PC-3 (cell line): ENCODE measurements at regions not wholly inside any gene's neighbourhood (a gene's known extent, or its start where the extent isn't known, plus 50 kb on each side); places are given as distances from the start of the nearest gene placed in this dataset.

ENCODE experiments used
- ATAC-seq: fragments of 200-7000 bp; cut with Tn5 transposase; 2 replicates; pipeline ENCODE4 v1.9.1; 2020; ENCODE audit warnings: mild to moderate bottlenecking, moderate library complexity
- BruUV-seq: library from RNA; stranded (reverse); fragments of 400-500 nt; replicated peaks from 2 replicates; lab custom pipeline; 2021; lab: Mats Ljungman, UMichigan
- CTCF ChIA-PET: fragments of 300-600 bp; sonication (Branson Sonifier 250); formaldehyde crosslinking; loops from one replicate; lab custom pipeline; 2022; ENCODE audit warnings: antibody characterized with exemption; lab: Charles Lee
- POLR2A ChIA-PET: fragments of 300-600 bp; sonication (Branson Sonifier 250); formaldehyde crosslinking; loops from one replicate; lab custom pipeline; 2022; ENCODE audit warnings: antibody characterized with exemption; ENCODE audit not compliant: unreplicated experiment; lab: Charles Lee
- DNase-seq: peaks from one replicate; pipeline ENCODE4 v3.0.0-alpha.2; 2015
- H2AFZ ChIP-seq: fragments of 300-600 bp; sonication (generic); 2 replicates; pipeline ENCODE4 v1.6.0; 2016; ENCODE audit warnings: antibody characterized with exemption, low read length
- H3F3A ChIP-seq: fragments of 300-600 bp; sonication (generic); one replicate; pipeline ENCODE4 v1.6.0; 2017; ENCODE audit warnings: antibody characterized with exemption, low read length, control low read depth, mild to moderate bottlenecking; ENCODE audit not compliant: unreplicated experiment
- H3K27ac ChIP-seq: fragments of 300-600 bp; sonication (generic); 2 replicates; pipeline ENCODE4 v1.5.1; 2016; ENCODE audit warnings: mild to moderate bottlenecking, low read length
- H3K27me3 ChIP-seq: fragments of 300-600 bp; sonication (generic); 2 replicates; pipeline ENCODE4 v1.6.1; 2016; ENCODE audit warnings: low read length, mixed read lengths
- H3K36me3 ChIP-seq: fragments of 300-600 bp; sonication (generic); 2 replicates; pipeline ENCODE4 v1.6.1; 2016; ENCODE audit warnings: low read depth, mixed run types, low read length, mixed read lengths
- H3K4me1 ChIP-seq: fragments of 300-600 bp; sonication (generic); 2 replicates; pipeline ENCODE4 v1.5.1; 2016; ENCODE audit warnings: low read length; ENCODE audit not compliant: insufficient read depth
- H3K4me2 ChIP-seq: fragments of 300-600 bp; sonication (generic); 2 replicates; pipeline ENCODE4 v1.6.0; 2016; ENCODE audit warnings: low read length
- H3K4me3 ChIP-seq: fragments of 300-600 bp; sonication (generic); 2 replicates; pipeline ENCODE4 v1.5.1; 2016; ENCODE audit warnings: mild to moderate bottlenecking, low read length, mixed read lengths
- H3K79me2 ChIP-seq: fragments of 300-600 bp; sonication (generic); 2 replicates; pipeline ENCODE4 v1.6.1; 2017; ENCODE audit warnings: low read length, mixed read lengths
- H3K9ac ChIP-seq: fragments of 300-600 bp; sonication (generic); 2 replicates; pipeline ENCODE4 v1.6.0; 2016; ENCODE audit warnings: mild to moderate bottlenecking, low read length
- H3K9me2 ChIP-seq: fragments of 300-600 bp; sonication (generic); replicated peaks from 2 replicates; pipeline ENCODE4 v1.6.1; 2016; ENCODE audit warnings: mixed run types, low read length, mixed read lengths
- H3K9me3 ChIP-seq: fragments of 300-600 bp; sonication (generic); 2 replicates; pipeline ENCODE4 v1.6.1; 2016; ENCODE audit warnings: low read length, mixed read lengths
- H4K20me1 ChIP-seq: fragments of 300-600 bp; sonication (generic); 2 replicates; pipeline ENCODE4 v1.6.1; 2016; ENCODE audit warnings: low read length, mixed read lengths
- CTCF ChIP-seq: fragments of 300-600 bp; sonication (generic); conservative IDR thresholded peaks from 2 replicates; pipeline ENCODE4 v1.5.1; 2017; ENCODE audit warnings: antibody characterized with exemption, low read depth, mild to moderate bottlenecking, low read length
- EZH2 ChIP-seq: fragments of 300-600 bp; sonication (generic); IDR thresholded peaks from one replicate; pipeline ENCODE4 v1.6.1; 2017; ENCODE audit warnings: antibody characterized with exemption, mild to moderate bottlenecking, low read length; ENCODE audit not compliant: unreplicated experiment
- EZH2phosphoT487 ChIP-seq: fragments of 300-600 bp; sonication (generic); IDR thresholded peaks from 2 replicates; pipeline ENCODE4 v1.6.1; 2018; ENCODE audit warnings: mild to moderate bottlenecking, antibody characterized with exemption, low read length, borderline replicate concordance
- intact Hi-C: fragments of 100-400 bp; cut with micrococcal nuclease; formaldehyde crosslinking; loops from 2 replicates; pipeline ENCODE4 v1.9.0; 2023

GRCh38 chr19:32104850-32105235 is 240.6 kb upstream of the ZNF507 start:
- ChIA-PET CTCF (no interaction called here), POLR2A (no interaction called here)
- H3K4me1 ChIP-seq: no peaks in the 10 kb centered on the region
- H2AFZ ChIP-seq: no peak overlapping the region
- no peak for DNase-seq
- no peaks in the 10 kb centered on the region for H3K9me2 ChIP-seq
- intact Hi-C loops: no loop called here
- H3K9ac ChIP-seq: no peak overlapping the region
- no peaks in the 10 kb centered on the region; the same call in none of the 2 replicates for H3K27me3 ChIP-seq
- ATAC-seq: no peak
- TF ChIP-seq EZH2: no peak
- no peak for TF ChIP-seq EZH2phosphoT487
- TF ChIP-seq CTCF: no peak
- H3K79me2 ChIP-seq: no peaks in the 10 kb centered on the region
- BruUV-seq: no TSS peak
- no peaks in the 10 kb centered on the region for H4K20me1 ChIP-seq
- H3K27ac ChIP-seq: no peak overlapping the region
- no peaks in the 10 kb centered on the region for H3K9me3 ChIP-seq
- H3F3A ChIP-seq: no peaks in the 10 kb centered on the region
- H3K4me3 ChIP-seq: no peak overlapping the region
- H3K4me2 ChIP-seq: no peak overlapping the region
- H3K36me3 ChIP-seq: no peaks in the 10 kb centered on the region

- Histone ChIP-seq H3F3A (no peaks in the 10 kb centered on the region), H3K27me3 (no peaks in the 10 kb centered on the region; the same call in none of the 2 replicates), H4K20me1 (no peaks in the 10 kb centered on the region), H3K4me2 (no peak overlapping the region), H3K27ac (no peak overlapping the region), H3K4me1 (no peaks in the 10 kb centered on the region), H3K36me3 (no peaks in the 10 kb centered on the region), H3K9ac (no peak overlapping the region), H3K9me2 (no peaks in the 10 kb centered on the region), H2AFZ (no peak overlapping the region), H3K9me3 (no peaks in the 10 kb centered on the region), H3K79me2 (no peaks in the 10 kb centered on the region), H3K4me3 (no peak overlapping the region)
- intact Hi-C loops: no loop called here
- CTCF ChIA-PET: no interaction called here
- no TSS peak for BruUV-seq
- no peak for TF ChIP-seq EZH2
- no peak for TF ChIP-seq EZH2phosphoT487
- TF ChIP-seq CTCF: no peak
- POLR2A ChIA-PET: no interaction called here
- no peak for DNase-seq
- ATAC-seq: no peak
These were observed 239.7 kb upstream of the ZNF507 start for GRCh38 chr19:32105527-32106310.

GRCh38 chr19:32122258-32122657 is 223.2 kb upstream of the ZNF507 start:
- ATAC-seq (no peak), DNase-seq (no peak)
- Histone ChIP-seq H3K27me3 (no peaks in the 10 kb centered on the region), H3K79me2 (no peaks in the 10 kb centered on the region), H3K4me1 (no peaks in the 10 kb centered on the region), H3K4me2 (no peak overlapping the region), H3K9ac (no peak overlapping the region), H3K9me3 (no peaks in the 10 kb centered on the region), H2AFZ (no peak overlapping the region), H3K4me3 (no peak overlapping the region), H3K27ac (no peak overlapping the region), H3K9me2 (no peaks in the 10 kb centered on the region), H3F3A (no peaks in the 10 kb centered on the region), H3K36me3 (no peaks in the 10 kb centered on the region), H4K20me1 (no peaks in the 10 kb centered on the region)
- TF ChIP-seq EZH2 (no peak), CTCF (no peak), EZH2phosphoT487 (no peak)
- POLR2A ChIA-PET: no interaction called here
- intact Hi-C loops: no loop called here
- CTCF ChIA-PET: no interaction called here
- no TSS peak for BruUV-seq
